Heart left ventricle (tissue), 13 donors: ENCODE measurements at regions not wholly inside any gene's neighbourhood (a gene's known extent, or its start where the extent isn't known, plus 50 kb on each side); places are given as distances from the start of the nearest gene placed in this dataset.

ENCODE experiments used
- POLR2A ChIP-seq, 2 donors: fragments of 450-650 bp; IDR thresholded peaks; one replicate each; pipeline ENCODE4 v1.6.1; 2017; ENCODE audit warnings: antibody characterized with exemption in 2 of 2, mild to moderate bottlenecking in 2 of 2, moderate library complexity in 2 of 2
- TF ChIP-seq, protein P1 (sequence below), 12 donors: fragments of 200-600 bp; sonication (generic) in 4 of 12; IDR thresholded peaks; one replicate each; pipeline versions ENCODE4 v1.5.0 to v1.8.0; 2018 to 2022; ENCODE audit warnings: antibody characterized with exemption in 12 of 12, mild to moderate bottlenecking in 5 of 12
- donor health status: ischemic (EF 13 %, LVEDD 7.1; RV severe dilation, severe dysfunction).
- donor health status: DM: no; HTN: yes; CAD: no.
- donor health status: DM: no; HTN: no; CAD: no.
- donor health status: ischemic (EF 25% LVEDD 6.9; RV normal size, moderate dysfunction).
- donor health status: ischemic (EF 25% LVEDD 5.7; RV mildly dilated, moderate dysfunction).
- donor health status: ischemic (EF 35%, LVEDD 5.7; RV mildly dilated, moderate dysfunction).
- donor health status: nonischemic (EF 11% LVEDD 7.7; RV severe dilation, severe dysfunction).
- donor health status: DM: yes; HTN: yes; CAD: no.
- donor health status: PGD.
- donor health status: ischemic (EF 29% LVEDD 5.4; RV normal size, mild dysfunction).
- donor health status: nonischemic (EF 23%, LVEDD 6.1; RV moderate dilation, normal function).

GRCh38 chr22:40114411-40114810 lies 63.3 kb upstream of the TNRC6B start:
- TF ChIP-seq, protein P1, sequence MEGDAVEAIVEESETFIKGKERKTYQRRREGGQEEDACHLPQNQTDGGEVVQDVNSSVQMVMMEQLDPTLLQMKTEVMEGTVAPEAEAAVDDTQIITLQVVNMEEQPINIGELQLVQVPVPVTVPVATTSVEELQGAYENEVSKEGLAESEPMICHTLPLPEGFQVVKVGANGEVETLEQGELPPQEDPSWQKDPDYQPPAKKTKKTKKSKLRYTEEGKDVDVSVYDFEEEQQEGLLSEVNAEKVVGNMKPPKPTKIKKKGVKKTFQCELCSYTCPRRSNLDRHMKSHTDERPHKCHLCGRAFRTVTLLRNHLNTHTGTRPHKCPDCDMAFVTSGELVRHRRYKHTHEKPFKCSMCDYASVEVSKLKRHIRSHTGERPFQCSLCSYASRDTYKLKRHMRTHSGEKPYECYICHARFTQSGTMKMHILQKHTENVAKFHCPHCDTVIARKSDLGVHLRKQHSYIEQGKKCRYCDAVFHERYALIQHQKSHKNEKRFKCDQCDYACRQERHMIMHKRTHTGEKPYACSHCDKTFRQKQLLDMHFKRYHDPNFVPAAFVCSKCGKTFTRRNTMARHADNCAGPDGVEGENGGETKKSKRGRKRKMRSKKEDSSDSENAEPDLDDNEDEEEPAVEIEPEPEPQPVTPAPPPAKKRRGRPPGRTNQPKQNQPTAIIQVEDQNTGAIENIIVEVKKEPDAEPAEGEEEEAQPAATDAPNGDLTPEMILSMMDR (IDR thresholded peaks at IDR 0.05): no peak
- no peak for TF ChIP-seq POLR2A (IDR thresholded peaks at IDR 0.05)
